Mucosa of descending colon (tissue), 3 donors: ENCODE measurements at regions not wholly inside any gene's neighbourhood (a gene's known extent, or its start where the extent isn't known, plus 50 kb on each side); places are given as distances from the start of the nearest gene placed in this dataset.

Experiments used
- ATAC-seq: fragments of 200-7000 bp; cut with Tn5 transposase; one replicate; pipeline ENCODE4 v1.9.1; 2020; ENCODE audit warnings: mild to moderate bottlenecking, moderate library complexity
- DNase-seq, 3 donors: peaks; one replicate each; pipeline ENCODE4 v3.0.0-alpha.2; 2020
- H3K36me3 ChIP-seq: fragments of 200-600 bp; one replicate; pipeline ENCODE4 v1.8.0; 2021; ENCODE audit warnings: low read depth, mild to moderate bottlenecking
- H3K4me1 ChIP-seq: fragments of 200-600 bp; one replicate; pipeline ENCODE4 v1.8.0; 2021; ENCODE audit warnings: low read depth, mild to moderate bottlenecking
- H3K4me3 ChIP-seq: fragments of 200-600 bp; one replicate; pipeline ENCODE4 v1.8.0; 2021; ENCODE audit warnings: mild to moderate bottlenecking
- H3K9me3 ChIP-seq: fragments of 200-600 bp; one replicate; pipeline ENCODE4 v1.8.0; 2021; ENCODE audit warnings: mild to moderate bottlenecking
- CTCF ChIP-seq: fragments of 200-600 bp; IDR thresholded peaks from one replicate; pipeline ENCODE4 v1.8.0; 2022; ENCODE audit warnings: antibody characterized with exemption, mild to moderate bottlenecking
- intact Hi-C, 2 donors: fragments of 100-400 bp; cut with DNase I in 1 of 2; cut with micrococcal nuclease in 1 of 2; formaldehyde crosslinking; loops; one replicate each; pipeline versions ENCODE4 v1.11.0 to v1.11.1; 2022; cut with DNase I, micrococcal nuclease
- donor health status: DM: no; HTN: no; CAD: no; lungs with moderate emphysema.
- donor health status: DM: no; HTN: no; CAD: no.
- donor health status: DM: no; HTN: yes; CAD: no.

DNA sequence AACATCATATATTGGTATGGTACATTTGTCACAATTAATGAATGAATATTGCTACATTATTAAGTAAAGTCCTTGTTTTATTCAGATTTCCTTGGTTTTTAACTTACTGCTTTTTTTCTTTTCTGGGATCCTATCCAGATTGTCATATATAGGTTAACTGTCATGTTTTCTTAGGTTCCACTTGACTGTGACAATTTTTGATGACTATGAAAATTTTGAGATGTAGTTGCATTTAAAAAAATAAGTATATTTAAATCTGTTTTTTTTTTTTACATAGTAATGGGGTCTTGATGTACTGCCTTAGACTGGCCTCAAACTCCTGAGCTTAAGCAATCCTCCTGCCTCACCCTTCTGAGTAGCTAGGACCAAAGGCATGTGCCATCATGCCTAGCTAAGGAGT is 76.8 kb downstream of the ATP6V1G3 start:
- TF ChIP-seq CTCF, result no peak
- intact Hi-C loops, result no loop called here
- H3K9me3 ChIP-seq, result no peaks in the 10 kb centered on the region
- ATAC-seq (no peak), DNase-seq (no peak)
- no peaks in the 10 kb centered on the region for H3K36me3 ChIP-seq
- no peak overlapping the region for H3K4me3 ChIP-seq
- peaks cover 4% of the 10 kb centered on the region for H3K4me1 ChIP-seq

- no peak for TF ChIP-seq CTCF
- no peaks in the 10 kb centered on the region for H3K9me3 ChIP-seq
- peaks cover 4% of the 10 kb centered on the region for H3K4me1 ChIP-seq
- intact Hi-C loops, result no loop called here
- H3K36me3 ChIP-seq, result no peaks in the 10 kb centered on the region
- no peak overlapping the region for H3K4me3 ChIP-seq
- ATAC-seq (no peak), DNase-seq (no peak)
Measured at GRCh38 chr1:198462365-198463019, 78.0 kb downstream of the ATP6V1G3 start.

GRCh38 chr1:198455966-198456365 is 84.5 kb downstream of the ATP6V1G3 start:
- no peaks in the 10 kb centered on the region for H3K4me1 ChIP-seq
- intact Hi-C loops, result no loop called here
- no peak overlapping the region for H3K4me3 ChIP-seq
- DNase-seq, result no peak
- no peaks in the 10 kb centered on the region for H3K36me3 ChIP-seq
- no peak for TF ChIP-seq CTCF
- no peak for ATAC-seq
- H3K9me3 ChIP-seq, result no peaks in the 10 kb centered on the region

- DNase-seq (no peak), ATAC-seq (no peak)
- Histone ChIP-seq H3K4me1 (no peaks in the 10 kb centered on the region), H3K36me3 (no peaks in the 10 kb centered on the region), H3K4me3 (no peak overlapping the region), H3K9me3 (no peaks in the 10 kb centered on the region)
- intact Hi-C loops, result no loop called here
- no peak for TF ChIP-seq CTCF
Measured at GRCh38 chr1:198449727-198450433, 90.6 kb downstream of the ATP6V1G3 start.

- Histone ChIP-seq H3K4me1 (no peaks in the 10 kb centered on the region), H3K4me3 (no peak overlapping the region), H3K36me3 (no peaks in the 10 kb centered on the region), H3K9me3 (no peaks in the 10 kb centered on the region)
- ATAC-seq, result no peak
- no peak for DNase-seq
- no peak for TF ChIP-seq CTCF
- intact Hi-C loops, result no loop called here
Measured at GRCh38 chr1:198449261-198449660, 91.2 kb downstream of the ATP6V1G3 start.
